HG03280 (cell line): ENCODE measurements at regions not wholly inside any gene's neighbourhood (a gene's known extent, or its start where the extent isn't known, plus 50 kb on each side); places are given as distances from the start of the nearest gene placed in this dataset.
"Not testable (repeated sequence)": the region's sequence is repeated elsewhere in the genome, so short reads cannot be mapped to it uniquely, and the experiment has no call there.

Experiments used
- ATAC-seq: cut with Tn5 transposase; IDR thresholded peaks from one replicate; pipeline ENCODE4 v1.9.1; 2021; ENCODE audit warnings: mild to moderate bottlenecking, moderate library complexity; ENCODE audit not compliant: unreplicated experiment

DNA sequence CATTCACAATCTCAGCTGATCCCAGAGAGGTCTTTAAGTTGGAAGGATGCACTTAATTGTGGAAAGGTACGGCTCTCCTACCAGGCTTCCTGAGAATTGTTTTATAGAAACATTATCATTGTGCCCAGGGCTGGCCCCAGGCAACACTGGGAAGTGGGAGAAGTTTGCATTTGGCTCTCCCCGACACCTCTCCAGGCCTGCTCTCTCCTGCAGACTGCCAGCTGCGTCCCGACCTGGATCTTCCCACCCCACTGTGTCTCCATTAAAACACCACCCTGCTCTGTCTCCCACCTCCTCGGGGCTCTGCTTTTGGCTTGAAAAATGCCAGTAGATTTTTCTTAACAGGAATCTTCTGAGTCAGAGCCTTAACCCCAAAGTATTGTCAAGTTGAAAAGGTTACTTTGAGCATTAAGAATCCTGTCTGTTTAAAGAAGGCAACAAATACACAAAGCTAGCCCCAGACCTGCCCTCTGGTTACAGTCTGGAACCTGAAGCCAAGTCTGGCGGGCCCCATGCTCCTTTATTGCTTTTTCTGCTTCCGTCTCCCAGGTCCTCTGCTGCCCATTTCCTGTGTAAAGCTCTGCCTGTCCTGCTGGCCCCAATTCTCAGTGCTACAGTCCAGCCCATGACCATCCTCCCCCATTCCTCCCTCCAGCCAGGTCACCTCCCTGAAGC, 530.2 kb downstream of the SOX6 start:
- ATAC-seq = no peak

DNA sequence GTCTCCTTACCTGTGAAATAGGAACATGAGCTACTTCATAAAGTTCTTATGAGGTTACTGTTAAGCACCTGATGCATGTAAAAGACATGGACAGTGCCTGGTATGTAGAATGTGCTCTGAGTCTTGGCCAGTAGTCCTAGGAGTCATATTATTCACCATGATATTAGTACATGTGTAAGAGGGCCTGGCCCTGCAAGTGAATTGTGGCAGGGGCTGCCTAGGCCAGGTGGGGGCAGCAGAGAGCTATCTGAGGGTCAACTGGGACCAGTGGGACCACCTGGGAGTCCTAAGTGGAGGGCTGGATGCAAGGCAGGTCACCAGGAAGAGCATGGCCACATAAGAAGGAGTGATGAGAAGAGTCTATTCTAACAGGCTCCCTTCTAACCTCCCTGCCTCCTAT, 529.5 kb downstream of the SOX6 start:
- no peak for ATAC-seq

DNA sequence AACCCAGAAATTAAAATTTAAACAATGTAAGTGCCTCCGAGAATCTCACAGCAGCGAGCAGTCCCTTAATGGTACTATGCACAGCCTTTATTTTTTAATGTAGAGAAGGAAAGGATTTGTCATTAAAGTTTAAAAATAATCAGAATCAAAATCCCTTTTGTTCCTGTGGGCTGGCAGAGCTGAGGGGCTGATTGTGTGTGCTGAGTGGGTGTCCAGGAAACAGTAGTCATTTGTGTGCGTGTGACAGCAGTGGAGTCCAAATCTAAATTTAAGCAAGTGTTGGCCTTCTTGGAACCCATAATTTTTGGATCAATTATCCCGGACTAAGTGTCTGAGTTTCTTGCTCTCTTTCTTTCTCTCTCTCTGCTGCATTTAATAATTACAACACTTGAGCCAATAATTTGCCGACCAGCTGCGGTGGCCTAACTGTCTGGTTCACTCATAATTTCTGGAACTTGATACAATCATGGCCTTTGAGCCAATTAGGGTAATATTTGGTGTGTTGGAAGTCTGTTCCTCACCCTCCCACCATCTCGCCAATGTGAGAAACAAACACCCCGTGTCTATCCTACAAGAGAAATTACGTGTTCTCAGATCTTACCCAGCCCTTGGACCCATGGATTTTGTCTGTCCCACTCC, 528.0 kb downstream of the SOX6 start:
- no peak for ATAC-seq

DNA sequence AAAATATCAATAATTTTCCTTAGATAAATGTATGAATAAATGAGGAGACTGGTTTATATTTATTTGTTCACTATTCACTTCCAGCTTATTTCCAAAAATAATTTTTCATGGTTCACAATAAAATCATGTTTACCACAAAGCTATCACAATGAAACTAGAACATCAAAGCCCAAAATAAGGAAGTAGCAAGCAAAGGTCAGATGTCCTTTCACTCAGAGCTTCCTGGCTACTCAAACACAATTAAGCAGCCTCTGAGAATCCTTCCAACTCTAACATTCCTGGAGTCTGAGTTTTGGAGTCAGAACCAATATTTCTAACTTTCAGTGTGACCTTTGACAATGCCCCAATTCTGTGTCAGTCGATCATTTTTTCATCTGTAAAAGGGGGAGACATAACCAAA, 527.0 kb downstream of the SOX6 start:
- ATAC-seq = no peak

DNA sequence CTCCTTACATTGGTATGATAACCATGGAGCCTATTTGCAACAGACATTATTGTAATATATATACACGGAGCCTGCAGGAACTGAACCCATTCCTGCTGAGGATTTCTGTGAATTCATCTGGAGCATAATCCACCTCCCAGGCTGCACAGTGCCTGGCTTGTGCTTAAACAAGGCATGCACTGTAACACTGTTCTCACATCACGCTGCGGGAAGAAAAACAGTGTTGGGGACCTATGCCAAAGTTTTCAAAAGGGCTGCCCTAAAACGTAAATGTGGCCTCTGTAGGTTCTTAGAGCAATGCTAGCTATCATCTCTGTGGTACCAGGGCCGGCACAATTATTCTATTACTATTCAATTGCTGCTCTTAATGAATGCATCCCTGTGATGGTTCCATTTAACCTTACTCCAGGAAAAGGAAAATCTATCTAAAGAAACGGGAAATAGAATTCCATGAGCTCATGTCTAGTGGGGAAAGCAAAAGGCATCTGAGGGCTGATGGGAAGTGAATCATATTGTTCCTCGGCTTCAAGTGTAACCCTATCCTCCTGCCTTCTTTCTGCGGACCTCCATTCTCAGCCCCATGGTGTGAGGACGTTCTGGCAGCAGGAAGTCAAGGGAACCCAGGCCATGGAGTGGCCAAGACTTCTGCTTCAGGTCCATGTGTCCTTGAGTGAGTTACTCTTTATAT, 525.5 kb downstream of the SOX6 start:
- ATAC-seq = no peak

DNA sequence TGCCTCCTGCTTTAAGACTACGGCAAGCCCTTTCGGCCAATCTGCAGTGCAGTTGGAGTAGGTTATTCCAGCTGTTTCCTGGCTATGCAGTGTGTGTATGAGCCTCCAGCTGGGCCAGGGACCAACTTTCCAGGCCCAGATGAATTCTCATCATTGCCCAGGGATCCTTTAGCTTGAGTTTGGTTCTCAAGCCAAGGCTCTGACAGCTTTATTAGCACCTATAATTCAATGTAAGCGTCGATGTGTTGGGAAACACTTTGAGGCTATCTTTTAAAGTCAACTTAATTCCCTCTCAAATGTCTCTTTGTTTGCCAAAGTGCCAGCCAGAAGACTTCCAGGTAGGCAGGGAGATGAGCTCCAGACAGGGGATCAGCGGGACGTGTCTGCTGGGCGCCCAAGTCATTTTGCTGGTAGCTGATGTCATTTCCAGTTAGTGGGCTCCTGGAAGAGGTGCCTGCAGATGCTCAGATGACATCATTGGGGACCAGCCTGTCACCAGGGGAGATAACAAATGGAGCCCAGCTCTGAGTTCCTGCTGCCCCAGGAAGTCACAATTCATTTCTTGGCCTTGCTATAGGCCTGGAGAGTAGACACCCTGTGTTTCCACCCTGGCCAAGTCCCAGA, 520.4 kb downstream of the SOX6 start:
- no peak for ATAC-seq

DNA sequence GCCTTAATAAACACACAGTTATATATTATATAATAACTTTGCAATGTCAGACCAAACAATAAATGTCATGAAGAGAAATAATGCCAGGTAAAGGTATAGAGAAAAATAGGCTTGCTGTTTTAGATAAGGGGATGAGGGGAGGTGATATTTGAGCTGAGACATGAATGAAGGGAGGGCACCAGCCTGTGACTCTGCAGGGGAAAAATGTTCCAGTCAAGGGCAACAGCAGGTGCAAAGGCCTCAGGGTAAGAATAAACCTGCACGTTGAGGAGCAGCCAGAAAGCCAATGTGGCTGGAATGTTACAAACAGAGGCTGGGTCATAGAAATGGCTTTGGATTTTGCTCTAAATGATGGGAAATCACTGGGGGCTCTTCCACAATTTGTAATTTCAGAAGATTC, 519.6 kb downstream of the SOX6 start:
- ATAC-seq = no peak

DNA sequence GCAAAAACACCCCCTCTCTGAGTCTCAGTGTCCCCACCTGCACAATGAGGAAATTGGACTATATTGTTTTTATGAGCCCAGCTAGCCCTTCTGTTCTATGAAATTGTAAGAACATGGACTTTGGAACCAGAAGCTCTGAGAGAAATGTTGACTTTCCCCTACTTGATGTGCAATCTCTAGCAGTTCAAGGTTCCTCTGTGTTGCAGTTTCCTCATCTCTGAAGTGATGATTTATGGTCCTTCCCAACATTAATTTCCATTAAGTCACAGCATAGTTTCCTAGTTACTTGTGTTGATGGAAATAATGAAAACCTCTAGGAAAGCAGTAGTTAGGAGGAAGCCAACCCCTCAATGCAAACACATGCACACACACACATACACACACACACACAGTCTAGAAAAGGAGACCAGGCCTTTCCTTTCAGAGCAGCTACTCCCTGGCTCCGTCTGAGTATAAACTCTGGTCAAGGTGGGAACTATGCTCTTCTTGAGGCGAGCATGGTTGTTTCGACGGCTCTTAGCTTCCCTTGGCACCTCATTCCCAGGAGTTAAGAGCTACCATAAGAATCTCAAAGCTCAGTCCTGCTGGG, 518.4 kb downstream of the SOX6 start:
- ATAC-seq = no peak

DNA sequence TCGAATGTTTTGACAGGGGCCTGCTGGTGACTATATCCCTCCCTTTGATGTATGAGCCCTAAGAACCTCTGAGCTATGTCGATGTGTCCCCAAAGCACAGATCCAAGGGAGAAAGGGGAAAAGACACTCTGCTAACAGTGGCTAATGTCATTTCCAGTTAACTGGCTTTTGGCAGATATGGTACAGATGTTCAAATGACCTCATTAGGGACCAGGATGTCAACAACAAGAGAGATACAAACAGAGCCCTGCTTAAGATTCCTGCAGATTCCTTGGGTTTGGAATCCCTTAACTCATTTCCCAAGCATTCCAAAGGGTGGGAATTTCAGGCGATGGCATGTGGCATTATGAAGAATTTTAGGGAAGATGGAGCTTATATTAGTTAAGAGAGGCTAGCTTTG, 517.3 kb downstream of the SOX6 start:
- no peak for ATAC-seq

DNA sequence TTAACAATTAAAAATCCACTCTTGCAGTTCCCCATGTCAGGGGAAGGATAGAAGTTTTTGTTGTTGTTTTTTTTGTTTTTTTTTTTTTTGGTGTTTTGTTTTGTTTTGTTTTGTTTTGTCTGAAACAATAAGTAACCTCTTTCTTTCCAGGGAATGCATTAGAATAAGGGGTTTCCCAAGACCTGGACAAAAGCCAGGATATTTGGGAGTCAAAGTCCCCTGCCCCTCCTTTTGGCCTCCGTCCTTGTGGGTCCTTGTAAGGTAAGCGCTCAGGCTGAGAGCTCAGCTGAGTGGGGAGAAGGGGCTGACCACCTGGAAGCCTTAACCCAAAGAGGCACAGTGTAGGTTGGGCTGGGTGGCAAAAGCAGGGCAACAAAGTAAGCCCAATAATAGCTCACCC, 515.4 kb downstream of the SOX6 start:
- ATAC-seq = no peak

DNA sequence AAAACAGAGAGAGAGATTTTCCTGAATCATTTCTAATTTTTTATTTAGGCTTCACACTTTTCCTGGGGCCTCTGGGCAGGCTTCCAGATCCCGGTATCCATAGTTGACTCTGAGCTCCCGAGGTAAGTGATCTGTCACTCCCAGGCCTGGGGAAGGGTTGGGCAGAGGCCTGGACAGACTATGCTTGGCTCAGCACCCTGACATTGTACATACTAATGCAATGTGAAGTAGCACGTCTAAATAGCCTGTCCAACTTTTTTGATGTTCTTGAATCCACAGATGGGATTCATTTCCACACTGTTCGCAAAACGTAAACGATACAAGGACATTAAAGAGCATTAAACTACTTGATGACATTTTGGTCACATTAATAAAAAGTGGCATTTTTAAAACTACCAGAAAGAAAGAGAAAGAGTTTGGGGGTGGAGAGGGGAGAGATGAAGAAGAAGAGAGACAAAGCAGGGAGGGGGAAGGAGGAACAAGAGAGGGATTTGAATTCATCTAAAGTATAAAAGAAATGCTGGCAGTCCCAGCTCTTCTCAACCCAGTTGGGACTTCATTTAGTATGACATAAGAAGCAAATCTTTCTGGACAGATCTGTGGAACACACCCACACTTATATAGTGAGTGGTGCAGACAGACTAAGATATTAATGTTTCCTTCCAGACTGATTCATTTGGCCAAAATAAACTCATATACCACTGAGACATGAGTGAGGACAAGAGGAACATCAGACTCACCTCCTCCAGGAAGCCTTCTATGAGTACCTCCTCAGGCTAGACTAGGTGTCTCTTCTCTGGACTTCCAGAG, 514.2 kb downstream of the SOX6 start:
- no peak for ATAC-seq

DNA sequence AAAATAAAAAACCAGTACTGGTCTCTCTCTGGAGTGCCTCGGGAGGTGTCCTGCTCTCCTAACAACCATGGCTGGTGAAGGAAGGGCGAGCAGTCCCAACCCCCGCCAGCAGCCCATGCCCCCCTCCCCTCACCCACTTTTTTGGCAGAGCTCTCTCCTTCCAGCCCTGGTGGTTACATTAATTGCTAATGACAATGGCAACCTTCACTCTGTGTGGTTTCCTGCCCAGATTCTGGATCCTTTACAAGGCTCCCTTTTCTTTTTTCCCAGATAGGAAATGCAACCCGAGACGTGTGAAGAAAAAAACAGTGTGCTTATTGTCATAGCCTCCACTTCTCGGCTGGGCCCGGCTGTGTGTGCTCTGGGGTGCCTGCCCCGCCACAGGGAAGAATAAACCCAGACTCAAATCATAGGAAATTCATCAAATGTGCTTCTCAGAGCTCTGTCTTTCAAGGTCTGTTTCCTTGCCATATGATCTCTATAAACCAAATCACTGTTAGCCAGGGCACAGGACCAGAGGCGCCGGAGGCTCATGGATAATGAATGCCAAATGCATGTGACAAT, 513.0 kb downstream of the SOX6 start:
- no peak for ATAC-seq

DNA sequence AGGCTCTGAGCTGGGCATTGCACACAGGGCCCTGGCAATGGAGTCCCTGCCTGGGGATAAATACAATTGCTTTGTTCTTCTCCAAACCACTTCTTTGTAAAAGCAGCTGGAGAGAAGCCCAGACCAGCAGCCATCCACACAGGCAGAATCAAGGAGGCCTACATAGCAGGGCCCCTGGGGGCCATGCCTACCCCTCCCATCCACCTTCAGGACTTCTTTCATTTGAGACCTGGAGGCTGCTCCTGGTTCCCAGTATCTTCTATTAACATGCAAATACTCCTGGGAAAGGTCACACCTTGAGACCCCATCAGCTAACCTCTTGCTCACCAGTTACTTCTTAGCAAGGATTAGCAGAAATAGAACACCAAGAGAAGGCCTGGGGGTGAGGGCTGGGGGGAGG, 511.1 kb downstream of the SOX6 start:
- no peak for ATAC-seq

DNA sequence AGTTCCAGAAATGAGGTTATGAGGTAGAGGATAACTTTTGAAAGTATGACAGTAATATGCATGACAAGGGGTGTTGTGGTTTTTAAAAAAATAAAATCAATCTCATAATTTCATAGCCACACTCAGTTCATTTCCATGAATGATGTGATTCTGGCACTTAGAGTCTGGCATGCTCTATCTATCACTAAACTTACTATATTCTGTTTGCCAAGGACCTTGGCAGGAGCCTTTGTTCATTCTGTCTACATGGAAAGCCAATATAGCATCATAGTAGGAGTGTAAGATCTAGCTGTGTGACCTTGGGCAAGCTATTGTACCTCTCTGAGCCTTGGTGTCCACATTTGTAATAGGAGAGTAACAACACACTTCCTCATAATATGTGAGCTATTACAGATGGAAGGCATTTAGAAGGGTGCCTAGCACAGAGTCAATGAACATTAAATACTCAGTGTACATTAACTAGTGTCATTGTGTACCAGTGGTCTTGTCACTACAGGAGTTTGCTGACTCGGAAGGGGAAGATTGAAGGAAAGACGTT, 507.6 kb downstream of the SOX6 start:
- no peak for ATAC-seq

DNA sequence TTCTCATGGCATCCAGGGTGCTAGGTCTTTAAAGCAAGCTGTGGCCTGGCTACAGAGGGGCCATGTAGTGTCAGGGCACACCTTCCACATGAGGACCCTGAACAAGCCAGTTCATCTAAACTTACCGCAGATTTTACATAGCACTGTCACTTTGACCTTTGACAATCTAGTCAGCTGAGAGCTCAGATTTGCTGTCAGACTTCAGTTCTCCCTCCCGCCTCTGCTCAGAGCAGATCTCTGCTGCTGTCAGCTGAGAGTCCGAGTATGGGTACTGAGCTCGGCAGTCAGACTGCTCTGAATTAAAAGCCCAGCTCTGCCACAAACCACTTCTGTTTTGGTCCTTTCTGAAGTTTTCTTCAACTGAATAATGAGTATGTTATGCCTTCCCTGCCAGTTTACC, 507.1 kb downstream of the SOX6 start:
- no peak for ATAC-seq

DNA sequence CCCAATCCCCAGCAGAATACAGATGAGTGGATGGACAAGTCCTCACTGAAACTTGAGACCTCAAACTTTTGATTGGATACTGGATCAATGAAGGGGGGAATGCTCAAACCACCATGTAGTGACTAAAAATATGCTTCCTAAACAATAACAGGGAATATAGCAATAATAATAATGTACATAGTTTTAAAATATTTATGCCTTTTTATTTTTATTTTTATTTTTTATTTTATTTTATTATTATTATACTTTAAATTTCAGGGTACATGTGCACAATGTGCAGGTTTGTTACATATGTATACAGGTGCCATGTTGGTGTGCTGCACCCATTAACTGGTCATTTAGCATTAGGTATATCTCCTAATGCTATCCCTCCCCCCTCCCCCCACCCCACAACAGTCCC, 506.0 kb downstream of the SOX6 start:
- ATAC-seq = not testable (repeated sequence)

DNA sequence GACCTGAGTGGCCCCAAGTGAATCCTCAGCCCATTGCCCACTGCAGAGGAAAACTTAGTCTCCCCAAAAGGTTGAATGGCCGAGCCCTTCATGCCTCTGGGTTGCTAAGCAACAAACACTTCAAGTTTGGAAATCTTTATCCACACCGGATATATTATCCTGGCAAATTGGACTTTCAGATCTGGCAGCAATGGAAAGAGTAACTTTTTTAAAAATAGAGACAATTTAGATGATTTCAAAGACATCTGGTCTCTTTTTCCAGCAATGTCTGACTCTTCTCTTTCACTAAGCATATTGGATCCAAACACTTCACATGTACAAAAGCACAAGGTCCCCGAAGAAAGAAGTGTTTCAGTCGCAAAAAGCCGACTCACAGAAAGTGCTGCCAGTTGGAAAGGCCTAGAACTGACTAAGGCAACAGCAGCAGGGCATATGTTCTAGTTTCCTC, 505.3 kb downstream of the SOX6 start:
- no peak for ATAC-seq

DNA sequence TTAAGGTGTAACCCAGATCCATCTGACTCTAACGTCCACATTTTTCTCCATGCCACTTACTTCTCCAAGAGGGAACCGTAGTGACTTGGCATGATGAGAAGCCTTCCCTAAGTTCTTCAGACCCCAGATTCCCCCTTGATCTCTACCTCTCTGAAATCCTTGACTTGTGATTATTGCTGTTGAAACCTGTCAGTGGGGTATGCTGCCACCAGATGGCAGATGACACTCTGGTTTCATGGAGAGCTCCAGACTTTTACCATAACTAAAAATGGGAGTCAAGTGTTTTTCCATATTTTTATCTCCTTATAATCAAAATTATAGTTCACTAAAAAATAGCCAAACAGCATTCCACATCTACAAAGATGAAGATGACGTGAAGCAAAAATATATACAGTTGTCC, 504.2 kb downstream of the SOX6 start:
- no peak for ATAC-seq

DNA sequence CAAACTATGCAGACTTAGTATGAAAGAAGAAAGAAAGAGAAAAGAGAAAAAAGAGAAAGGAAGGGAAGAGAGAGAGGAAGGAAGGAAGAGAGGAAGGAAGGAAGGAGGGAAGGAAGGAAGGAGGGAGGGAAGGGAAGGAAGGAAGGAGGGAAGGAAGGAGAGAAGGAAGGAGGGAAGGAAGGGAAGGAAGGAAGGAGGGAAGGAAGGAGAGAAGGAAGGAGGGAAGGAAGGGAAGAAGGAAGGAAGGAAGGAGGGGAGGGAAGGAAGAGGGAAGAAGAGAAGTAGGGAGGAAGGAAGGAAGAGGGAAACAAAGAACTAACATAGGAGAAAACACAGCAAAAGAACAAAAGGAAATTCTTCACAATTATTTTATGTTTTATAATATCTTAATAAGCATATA, 502.1 kb downstream of the SOX6 start:
- ATAC-seq = no peak

DNA sequence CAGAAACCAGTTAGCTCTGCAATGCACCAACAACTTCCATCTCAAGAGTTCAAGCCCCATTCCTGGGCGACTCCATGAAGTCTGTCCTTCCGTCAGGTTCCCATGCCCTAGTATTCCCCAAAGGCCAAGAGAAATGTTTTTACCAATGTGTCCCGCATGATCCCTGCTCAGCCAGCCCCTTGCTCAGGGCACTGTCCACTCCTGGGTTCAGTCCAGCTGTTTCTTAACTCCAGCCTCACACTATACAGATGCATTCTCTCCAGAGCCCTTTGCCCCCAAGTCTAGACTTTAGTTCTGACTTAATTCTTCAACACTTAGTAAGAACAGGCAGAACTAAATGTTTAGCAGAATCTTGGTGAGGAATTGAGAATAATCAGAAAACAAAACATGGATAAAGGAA, 497.5 kb downstream of the SOX6 start:
- no peak for ATAC-seq
